OCI-LY1 (cell line): ENCODE measurements at regions not wholly inside any gene's neighbourhood (a gene's known extent, or its start where the extent isn't known, plus 50 kb on each side); places are given as distances from the start of the nearest gene placed in this dataset.

Source experiments
- H2AFZ ChIP-seq: fragments of 200-600 bp; sonication (generic), shearing (Covaris generic); 2 replicates; pipeline ENCODE4 v1.6.0; 2014; ENCODE audit warnings: antibody characterized with exemption, mild to moderate bottlenecking, low read length
- H3F3A ChIP-seq: fragments of 200-600 bp; sonication (generic), shearing (Covaris generic); 2 replicates; pipeline ENCODE4 v1.6.0; 2014; ENCODE audit warnings: mild to moderate bottlenecking, antibody characterized with exemption, low read length, moderate library complexity; ENCODE audit not compliant: insufficient read depth
- H3K27ac ChIP-seq: fragments of 200-600 bp; sonication (generic); 2 replicates; pipeline ENCODE4 v1.5.1; 2014; ENCODE audit warnings: low read length, mixed run types, mild to moderate bottlenecking, low read depth; ENCODE audit not compliant: poor library complexity, severe bottlenecking
- H3K27me3 ChIP-seq: fragments of 200-600 bp; sonication (generic); 2 replicates; pipeline ENCODE4 v1.6.0; 2014; ENCODE audit warnings: antibody characterized with exemption, mild to moderate bottlenecking, low read length, moderate library complexity; ENCODE audit not compliant: insufficient read depth
- H3K36me3 ChIP-seq: fragments of 200-600 bp; sonication (generic); 2 replicates; pipeline ENCODE4 v1.6.1; 2014; ENCODE audit warnings: mild to moderate bottlenecking, antibody characterized with exemption, low read length, moderate library complexity, mixed read lengths; ENCODE audit not compliant: insufficient read depth
- H3K4me1 ChIP-seq: fragments of 200-600 bp; sonication (generic); 2 replicates; pipeline ENCODE4 v1.5.1; 2014; ENCODE audit warnings: mild to moderate bottlenecking, low read length, moderate library complexity; ENCODE audit not compliant: insufficient read depth, severe bottlenecking
- H3K4me2 ChIP-seq: fragments of 200-600 bp; sonication (generic), shearing (Covaris generic); 2 replicates; pipeline ENCODE4 v1.6.1; 2014; ENCODE audit warnings: low read length
- H3K4me3 ChIP-seq: fragments of 200-600 bp; sonication (generic); 2 replicates; pipeline ENCODE4 v1.5.1; 2014; ENCODE audit warnings: low read length, low read depth, mild to moderate bottlenecking, mixed read lengths; ENCODE audit not compliant: poor library complexity, severe bottlenecking
- H3K79me2 ChIP-seq: fragments of 200-600 bp; shearing (Covaris generic); 2 replicates; pipeline ENCODE4 v1.6.1; 2016; ENCODE audit warnings: mixed run types, low read length, mixed read lengths; ENCODE audit not compliant: insufficient read depth
- H3K9ac ChIP-seq: fragments of 200-600 bp; sonication (generic), shearing (Covaris generic); 2 replicates; pipeline ENCODE4 v1.6.1; 2014; ENCODE audit warnings: mild to moderate bottlenecking, low read length, mixed read lengths
- H3K9me2 ChIP-seq: fragments of 200-600 bp; sonication (generic), shearing (Covaris generic); 2 replicates; pipeline ENCODE4 v1.6.1; 2014; ENCODE audit warnings: low read depth, mild to moderate bottlenecking, low read length, mixed read lengths
- H3K9me3 ChIP-seq: fragments of 200-600 bp; shearing (Covaris generic); 2 replicates; pipeline ENCODE4 v1.6.1; 2014; ENCODE audit warnings: low read length, mixed read lengths
- H4K20me1 ChIP-seq: fragments of 200-600 bp; sonication (generic), shearing (Covaris generic); 2 replicates; pipeline ENCODE4 v1.6.0; 2016; ENCODE audit warnings: mild to moderate bottlenecking, low read length; ENCODE audit not compliant: insufficient read depth
- CTCF ChIP-seq: fragments of 200-600 bp; sonication (generic), shearing (Covaris generic); IDR thresholded peaks from 2 replicates; pipeline ENCODE4 v1.5.1; 2017; ENCODE audit warnings: mild to moderate bottlenecking, antibody characterized with exemption, low read length, moderate library complexity, mixed read lengths
- EZH2 ChIP-seq: fragments of 200-600 bp; sonication (generic), shearing (Covaris generic); IDR thresholded peaks from 2 replicates; pipeline ENCODE4 v1.8.0; 2017; ENCODE audit warnings: borderline replicate concordance, mixed run types, mild to moderate bottlenecking, antibody characterized with exemption, low read length, moderate library complexity, mixed read lengths

GRCh38 chr17:77610972-77611521, 347.5 kb upstream of the TNRC6C start:
- no peaks in the 10 kb centered on the region for H3K36me3 ChIP-seq
- no peaks in the 10 kb centered on the region for H3F3A ChIP-seq
- no peak overlapping the region for H3K9ac ChIP-seq
- H3K27ac ChIP-seq = no peak overlapping the region
- H3K9me3 ChIP-seq = no peaks in the 10 kb centered on the region
- no peak overlapping the region for H2AFZ ChIP-seq
- no peak overlapping the region for H3K4me3 ChIP-seq
- H3K4me1 ChIP-seq = peaks cover 9% of the 10 kb centered on the region
- no peak overlapping the region for H3K4me2 ChIP-seq
- H4K20me1 ChIP-seq = no peaks in the 10 kb centered on the region
- TF ChIP-seq EZH2 (no peak), CTCF (no peak)
- no peaks in the 10 kb centered on the region for H3K79me2 ChIP-seq
- H3K27me3 ChIP-seq = peaks cover 6% of the 10 kb centered on the region
- no peaks in the 10 kb centered on the region for H3K9me2 ChIP-seq

GRCh38 chr17:77611791-77612502, 346.6 kb upstream of the TNRC6C start:
- no peaks in the 10 kb centered on the region for H3K9me3 ChIP-seq
- no peaks in the 10 kb centered on the region for H3K36me3 ChIP-seq
- no peak overlapping the region for H2AFZ ChIP-seq
- no peaks in the 10 kb centered on the region for H4K20me1 ChIP-seq
- no peak overlapping the region for H3K27ac ChIP-seq
- H3K9ac ChIP-seq = no peak overlapping the region
- peaks cover 6% of the 10 kb centered on the region for H3K27me3 ChIP-seq
- H3F3A ChIP-seq = no peaks in the 10 kb centered on the region
- TF ChIP-seq EZH2 (no peak), CTCF (no peak)
- H3K79me2 ChIP-seq = no peaks in the 10 kb centered on the region
- peaks cover 9% of the 10 kb centered on the region for H3K4me1 ChIP-seq
- no peak overlapping the region for H3K4me2 ChIP-seq
- H3K4me3 ChIP-seq = no peak overlapping the region
- no peaks in the 10 kb centered on the region for H3K9me2 ChIP-seq

GRCh38 chr17:77613218-77613617, 345.3 kb upstream of the TNRC6C start:
- no peaks in the 10 kb centered on the region for H3K36me3 ChIP-seq
- no peak overlapping the region for H3K9ac ChIP-seq
- H3K79me2 ChIP-seq = no peaks in the 10 kb centered on the region
- no peak overlapping the region for H2AFZ ChIP-seq
- H3F3A ChIP-seq = no peaks in the 10 kb centered on the region
- H3K4me2 ChIP-seq = no peak overlapping the region
- no peak overlapping the region for H3K27ac ChIP-seq
- H3K4me3 ChIP-seq = no peak overlapping the region
- peaks cover 9% of the 10 kb centered on the region for H3K4me1 ChIP-seq
- no peaks in the 10 kb centered on the region for H3K9me3 ChIP-seq
- H3K9me2 ChIP-seq = no peaks in the 10 kb centered on the region
- TF ChIP-seq CTCF = no peak
- no peak for TF ChIP-seq EZH2
- H3K27me3 ChIP-seq = peaks cover 6% of the 10 kb centered on the region
- no peaks in the 10 kb centered on the region for H4K20me1 ChIP-seq
